GM12878 (cell line): ENCODE measurements at regions not wholly inside any gene's neighbourhood (a gene's known extent, or its start where the extent isn't known, plus 50 kb on each side); places are given as distances from the start of the nearest gene placed in this dataset.

Experiments
- ATAC-seq: fragments of 200-7000 bp; cut with Tn5 transposase; 3 replicates; pipeline ENCODE4 v1.9.1; 2020; ENCODE audit warnings: mild to moderate bottlenecking, moderate library complexity
- BruUV-seq: library from RNA; stranded (reverse); fragments of 400-500 nt; replicated peaks from 2 replicates; lab custom pipeline; 2021; lab: Mats Ljungman, UMichigan
- CTCF ChIA-PET: fragments of 300-600 bp; sonication (Branson Sonifier 250); formaldehyde crosslinking; extraction: SDS; loops from one replicate; lab custom pipeline; 2021; ENCODE audit warnings: inconsistent platforms; lab: Yijun Ruan, JAX
- POLR2A ChIA-PET: fragments of 350-600 bp; formaldehyde crosslinking; extraction: SDS; loops from one replicate; lab custom pipeline; 2021; ENCODE audit warnings: inconsistent platforms; lab: Charles Lee
- RAD21 ChIA-PET: fragments of 300-600 bp; sonication (Branson Sonifier 250); formaldehyde crosslinking; loops from one replicate; lab custom pipeline; 2023; ENCODE audit warnings: antibody characterized with exemption; ENCODE audit not compliant: unreplicated experiment; lab: Charles Lee
- SMC1A ChIA-PET: fragments of 300-600 bp; sonication (Branson Sonifier 250); formaldehyde crosslinking; loops from one replicate; lab custom pipeline; 2023; ENCODE audit not compliant: unreplicated experiment, uncharacterized antibody; lab: Charles Lee
- DNase-seq: peaks from one replicate; pipeline ENCODE4 v3.0.0-alpha.2; 2011; ENCODE audit warnings: low read depth, low spot score
- FAIRE-seq: peaks from 3 replicates; lab custom pipeline; 2011; peaks lifted over from hg19 to GRCh38; lab: Jason Lieb, UNC
- H2AFZ ChIP-seq: 2 replicates; pipeline ENCODE4 v1.6.0; 2011; ENCODE audit warnings: low read depth, low read length, control low read depth; ENCODE audit not compliant: control insufficient read depth
- H3K27ac ChIP-seq: 2 replicates; pipeline ENCODE4 v1.5.1; 2011; ENCODE audit warnings: control low read depth; ENCODE audit not compliant: control insufficient read depth, insufficient read depth
- H3K27me3 ChIP-seq, 2 experiments: replicated peaks in 1 of 2; 2 replicates each; pipeline versions ENCODE4 v1.6.0 to v1.6.1; 2011; ENCODE audit warnings: low read length in 1 of 2; ENCODE audit not compliant: control insufficient read depth in 2 of 2, insufficient read depth in 2 of 2
- H3K36me3 ChIP-seq, 2 experiments: 2 replicates each; pipeline ENCODE4 v1.5.1; 2011; ENCODE audit warnings: low read length in 1 of 2; ENCODE audit not compliant: control insufficient read depth in 2 of 2, insufficient read depth in 2 of 2
- H3K4me1 ChIP-seq: 2 replicates; pipeline ENCODE4 v1.6.1; 2011; ENCODE audit warnings: mild to moderate bottlenecking, low read length, moderate library complexity, mixed read lengths; ENCODE audit not compliant: control insufficient read depth, insufficient read depth
- H3K4me2 ChIP-seq: 2 replicates; pipeline ENCODE4 v1.6.0; 2011; ENCODE audit warnings: control low read depth; ENCODE audit not compliant: control insufficient read depth, insufficient read depth
- H3K4me3 ChIP-seq: fragments of 200-600 bp; sonication (generic); 2 replicates; pipeline ENCODE4 v1.5.1; 2016
- H3K79me2 ChIP-seq: 2 replicates; pipeline ENCODE4 v1.6.0; 2011; ENCODE audit warnings: low read length; ENCODE audit not compliant: control insufficient read depth, insufficient read depth
- H3K9ac ChIP-seq: 2 replicates; pipeline ENCODE4 v1.8.0; 2011; ENCODE audit warnings: low read length, control low read depth, mixed read lengths; ENCODE audit not compliant: control insufficient read depth, insufficient read depth
- H3K9me3 ChIP-seq: replicated peaks from 3 replicates; pipeline ENCODE4 v1.5.1; 2011; ENCODE audit warnings: mild to moderate bottlenecking, low read length; ENCODE audit not compliant: control insufficient read depth, insufficient read depth
- H4K20me1 ChIP-seq: 2 replicates; pipeline ENCODE4 v1.6.0; 2011; ENCODE audit not compliant: control insufficient read depth, insufficient read depth
- BRCA1 ChIP-seq: IDR thresholded peaks from 2 replicates; pipeline ENCODE4 v1.6.1; 2011; ENCODE audit warnings: low read depth, low read length, improper control_type of control experiment
- CEBPB ChIP-seq, 2 experiments: fragments of 150-350 bp in 1 of 2; IDR thresholded peaks; 2 replicates each; pipeline ENCODE4 v1.6.1; 2012 to 2014; ENCODE audit warnings: low read depth in 2 of 2, low read length in 2 of 2, borderline replicate concordance in 1 of 2, inconsistent platforms in 1 of 2
- HDAC2 ChIP-seq: fragments of 200-600 bp; sonication (generic); IDR thresholded peaks from 2 replicates; pipeline ENCODE4 v1.6.1; 2017
- HDAC6 ChIP-seq: fragments of 200-600 bp; sonication (generic); IDR thresholded peaks from one replicate; pipeline ENCODE4 v1.8.0; 2017; ENCODE audit warnings: antibody characterized with exemption; ENCODE audit not compliant: unreplicated experiment
- IKZF1 ChIP-seq: fragments of 450-650 bp; conservative IDR thresholded peaks from 2 replicates; pipeline ENCODE4 v1.6.1; 2017; ENCODE audit warnings: antibody characterized with exemption, mild to moderate bottlenecking
- MEF2B ChIP-seq: fragments of 450-650 bp; IDR thresholded peaks from 2 replicates; pipeline ENCODE4 v1.6.1; 2018; ENCODE audit warnings: mild to moderate bottlenecking, moderate library complexity; ENCODE audit not compliant: partially characterized antibody, poor library complexity, severe bottlenecking
- MTA2 ChIP-seq: fragments of 450-650 bp; IDR thresholded peaks from 2 replicates; pipeline ENCODE4 v1.6.1; 2016; ENCODE audit warnings: low read depth, mild to moderate bottlenecking, moderate library complexity
- NFIC ChIP-seq: IDR thresholded peaks from 2 replicates; pipeline ENCODE4 v1.6.1; 2012; ENCODE audit warnings: low read depth, mild to moderate bottlenecking, inconsistent platforms, low read length, moderate library complexity
- NFYB ChIP-seq: IDR thresholded peaks from 2 replicates; pipeline ENCODE4 v1.6.1; 2011; ENCODE audit warnings: low read depth, mild to moderate bottlenecking, low read length, improper control_type of control experiment, moderate library complexity; ENCODE audit not compliant: insufficient read depth
- NR2C1 ChIP-seq: fragments of 450-650 bp; IDR thresholded peaks from 2 replicates; pipeline ENCODE4 v1.6.1; 2017; ENCODE audit warnings: antibody characterized with exemption, mild to moderate bottlenecking, moderate library complexity
- POLR2AphosphoS5 ChIP-seq: IDR thresholded peaks from 2 replicates; pipeline ENCODE4 v1.6.1; 2011; ENCODE audit warnings: mild to moderate bottlenecking, low read length, inconsistent platforms
- RBBP5 ChIP-seq: fragments of 200-600 bp; sonication (generic); conservative IDR thresholded peaks from 2 replicates; pipeline ENCODE4 v1.6.1; 2016
- RUNX3 ChIP-seq: IDR thresholded peaks from 2 replicates; pipeline ENCODE4 v1.6.1; 2012; ENCODE audit warnings: low read length, inconsistent platforms
- SIN3A ChIP-seq: IDR thresholded peaks from 2 replicates; pipeline ENCODE4 v1.6.1; 2012; ENCODE audit warnings: low read depth, low read length, improper control_type of control experiment
- SMAD1 ChIP-seq: fragments of 450-650 bp; IDR thresholded peaks from 2 replicates; pipeline ENCODE4 v1.6.1; 2018; ENCODE audit warnings: mild to moderate bottlenecking, low read depth; ENCODE audit not compliant: partially characterized antibody
- WGBS: methylation state at CpG from one replicate; pipeline ENCODE4 v1.1.6; 2016; ENCODE audit warnings: low lambda C conversion rate; ENCODE audit not compliant: insufficient replicate concordance, insufficient coverage; ENCODE audit errors: missing lambda C conversion rate; 5-methylcytosine and 5-hydroxymethylcytosine counted together
- in situ Hi-C: fragments of 300-500 bp; cut with MboI; formaldehyde crosslinking; loops from 9 replicates; pipeline ENCODE4 v1.14.3; 2018; ENCODE audit warnings: mixed read lengths
- intact Hi-C: fragments of 100-400 bp; cut with micrococcal nuclease; formaldehyde crosslinking; loops from one replicate; pipeline ENCODE4 v1.14.2; 2022; ENCODE audit not compliant: unreplicated experiment
- TF ChIP-seq, protein P1 (sequence below): IDR thresholded peaks from 2 replicates; pipeline ENCODE4 v1.6.1; 2012; ENCODE audit warnings: improper control_type of control experiment, low read depth, low read length; ENCODE audit not compliant: insufficient replicate concordance

DNA sequence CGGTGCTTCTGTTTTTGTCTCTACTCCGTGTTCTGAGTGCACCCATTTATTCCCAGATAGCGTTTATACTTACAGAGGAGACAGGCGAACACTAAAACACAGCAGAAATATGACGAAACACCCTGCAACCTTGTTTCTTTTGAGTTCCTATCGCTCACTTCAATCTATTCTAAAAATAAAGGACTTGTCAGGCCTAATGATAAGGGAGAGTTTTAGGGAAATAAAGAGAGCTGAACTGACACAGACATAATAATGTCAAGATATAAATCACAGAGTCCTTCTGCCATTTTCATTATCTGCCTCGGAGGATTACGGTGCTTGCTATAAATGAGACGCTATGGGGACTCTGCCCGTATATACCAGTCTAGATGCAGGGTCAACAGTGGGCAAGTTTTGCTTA lies 659.7 kb upstream of the SALL3 start (continued):
- TF ChIP-seq MEF2B: no peak
- TF ChIP-seq NR2C1: no peak
- no peak for TF ChIP-seq HDAC6

DNA sequence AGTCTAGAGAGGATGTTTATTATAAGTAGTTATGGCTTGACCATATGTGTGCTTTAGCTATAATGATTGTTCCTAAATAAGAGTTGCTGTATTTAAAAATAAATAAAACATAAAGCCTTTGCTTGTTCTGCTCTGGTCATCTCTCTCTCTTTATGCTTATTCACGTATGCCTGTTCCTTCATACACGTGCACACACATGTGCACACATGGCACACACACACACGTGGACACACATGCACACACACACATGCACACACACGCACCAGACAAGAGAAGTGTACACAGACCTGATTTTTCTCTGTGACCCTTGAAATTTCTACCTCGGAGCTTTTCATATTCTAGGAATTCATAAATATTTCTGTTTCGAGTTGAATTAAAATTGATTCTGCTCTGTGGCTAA lies 658.2 kb upstream of the SALL3 start:
- DNase-seq: no peak
- Histone ChIP-seq H2AFZ (no peak overlapping the region), H4K20me1 (no peaks in the 10 kb centered on the region), H3K27me3 (no peaks in the 10 kb centered on the region), H3K27ac (no peak overlapping the region)
- RAD21 ChIA-PET: no interaction called here
- TF ChIP-seq, protein P1, sequence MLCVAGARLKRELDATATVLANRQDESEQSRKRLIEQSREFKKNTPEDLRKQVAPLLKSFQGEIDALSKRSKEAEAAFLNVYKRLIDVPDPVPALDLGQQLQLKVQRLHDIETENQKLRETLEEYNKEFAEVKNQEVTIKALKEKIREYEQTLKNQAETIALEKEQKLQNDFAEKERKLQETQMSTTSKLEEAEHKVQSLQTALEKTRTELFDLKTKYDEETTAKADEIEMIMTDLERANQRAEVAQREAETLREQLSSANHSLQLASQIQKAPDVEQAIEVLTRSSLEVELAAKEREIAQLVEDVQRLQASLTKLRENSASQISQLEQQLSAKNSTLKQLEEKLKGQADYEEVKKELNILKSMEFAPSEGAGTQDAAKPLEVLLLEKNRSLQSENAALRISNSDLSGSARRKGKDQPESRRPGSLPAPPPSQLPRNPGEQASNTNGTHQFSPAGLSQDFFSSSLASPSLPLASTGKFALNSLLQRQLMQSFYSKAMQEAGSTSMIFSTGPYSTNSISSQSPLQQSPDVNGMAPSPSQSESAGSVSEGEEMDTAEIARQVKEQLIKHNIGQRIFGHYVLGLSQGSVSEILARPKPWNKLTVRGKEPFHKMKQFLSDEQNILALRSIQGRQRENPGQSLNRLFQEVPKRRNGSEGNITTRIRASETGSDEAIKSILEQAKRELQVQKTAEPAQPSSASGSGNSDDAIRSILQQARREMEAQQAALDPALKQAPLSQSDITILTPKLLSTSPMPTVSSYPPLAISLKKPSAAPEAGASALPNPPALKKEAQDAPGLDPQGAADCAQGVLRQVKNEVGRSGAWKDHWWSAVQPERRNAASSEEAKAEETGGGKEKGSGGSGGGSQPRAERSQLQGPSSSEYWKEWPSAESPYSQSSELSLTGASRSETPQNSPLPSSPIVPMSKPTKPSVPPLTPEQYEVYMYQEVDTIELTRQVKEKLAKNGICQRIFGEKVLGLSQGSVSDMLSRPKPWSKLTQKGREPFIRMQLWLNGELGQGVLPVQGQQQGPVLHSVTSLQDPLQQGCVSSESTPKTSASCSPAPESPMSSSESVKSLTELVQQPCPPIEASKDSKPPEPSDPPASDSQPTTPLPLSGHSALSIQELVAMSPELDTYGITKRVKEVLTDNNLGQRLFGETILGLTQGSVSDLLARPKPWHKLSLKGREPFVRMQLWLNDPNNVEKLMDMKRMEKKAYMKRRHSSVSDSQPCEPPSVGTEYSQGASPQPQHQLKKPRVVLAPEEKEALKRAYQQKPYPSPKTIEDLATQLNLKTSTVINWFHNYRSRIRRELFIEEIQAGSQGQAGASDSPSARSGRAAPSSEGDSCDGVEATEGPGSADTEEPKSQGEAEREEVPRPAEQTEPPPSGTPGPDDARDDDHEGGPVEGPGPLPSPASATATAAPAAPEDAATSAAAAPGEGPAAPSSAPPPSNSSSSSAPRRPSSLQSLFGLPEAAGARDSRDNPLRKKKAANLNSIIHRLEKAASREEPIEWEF: no peak
- TF ChIP-seq RUNX3: no peak
- TF ChIP-seq RBBP5: no peak
- no peak for TF ChIP-seq POLR2AphosphoS5
- no peak for TF ChIP-seq MTA2
- no peak for TF ChIP-seq HDAC6
- TF ChIP-seq HDAC2: no peak
- no peak for TF ChIP-seq NFIC
- no peak for TF ChIP-seq CEBPB (IDR thresholded peaks at IDR 0.05; ENCODE audit: borderline replicate concordance in 1 of 2, low read depth in 2 of 2, low read length in 2 of 2)
- TF ChIP-seq NFYB: no peak
- no peak for TF ChIP-seq IKZF1
- no peak for TF ChIP-seq SIN3A
- no peak for TF ChIP-seq BRCA1
- TF ChIP-seq NR2C1: no peak
- no peak for TF ChIP-seq SMAD1
- TF ChIP-seq, all 136 proteins: peak for 0
- no peaks in the 10 kb centered on the region for H3K9me3 ChIP-seq
- BruUV-seq: no TSS peak
- in situ Hi-C loops (no loop called here), intact Hi-C loops (no loop called here)
- ChIA-PET SMC1A (no interaction called here), CTCF (no interaction called here), POLR2A (no interaction called here)
- WGBS: 8% methylated on average over 6 of the region's 6 CpGs
- H3K36me3 ChIP-seq: no peaks in the 10 kb centered on the region
- H3K4me3 ChIP-seq: no peak overlapping the region
- ATAC-seq: no peak
- no peak for FAIRE-seq
- H3K4me2 ChIP-seq: no peak overlapping the region
- H3K4me1 ChIP-seq: no peaks in the 10 kb centered on the region
- no peaks in the 10 kb centered on the region for H3K79me2 ChIP-seq
- no peak overlapping the region for H3K9ac ChIP-seq
